ENCODE measurements at regions not wholly inside any gene's neighbourhood (a gene's known extent, or its start where the extent isn't known, plus 50 kb on each side); places are given as distances from the start of the nearest gene placed in this dataset.

DNA sequence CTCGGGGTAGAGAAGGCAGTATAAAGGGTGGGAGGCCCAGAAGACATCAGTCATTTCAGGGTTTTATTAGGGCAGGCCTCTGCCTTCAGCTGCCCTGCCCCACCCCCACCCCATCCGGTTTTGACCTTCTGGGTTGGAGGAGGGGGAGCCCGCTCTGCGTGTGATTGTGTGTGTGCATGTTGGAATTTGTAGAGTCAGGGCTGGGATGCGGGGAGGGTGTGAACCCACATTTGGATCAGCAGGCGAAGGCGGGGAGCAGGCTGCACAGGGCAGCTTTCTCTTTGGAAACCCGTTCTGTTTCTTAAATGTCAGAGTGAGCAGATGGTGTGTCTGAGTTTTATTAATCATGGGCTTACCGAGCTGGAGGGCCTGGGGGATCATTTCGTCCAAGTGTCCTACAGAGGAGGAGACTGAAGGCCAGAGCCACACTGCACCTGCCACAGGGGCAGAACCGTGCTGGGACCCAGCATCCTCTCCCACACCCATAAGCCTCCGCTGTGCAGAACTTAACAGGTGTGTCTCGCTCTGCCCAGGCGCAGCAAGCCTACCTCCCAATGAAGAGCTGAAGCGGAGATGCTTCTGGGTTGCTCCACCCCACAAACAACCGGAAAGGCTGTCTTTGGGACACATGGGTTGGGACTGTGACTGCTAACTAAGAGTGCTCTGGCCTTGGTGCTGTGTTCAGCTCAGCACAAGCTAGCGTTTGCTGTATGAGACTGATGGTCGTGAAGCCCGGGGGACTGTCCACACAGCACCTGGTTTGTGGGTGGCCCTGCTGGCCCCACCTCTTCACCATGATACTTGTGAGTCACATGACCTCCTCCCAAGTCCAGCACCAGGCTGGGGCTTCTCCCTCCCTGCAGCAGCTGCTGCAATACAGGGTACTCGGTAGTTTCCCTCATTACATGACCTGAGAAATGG is 70.9 kb upstream of the GSE1 start:
- Mint-ChIP-seq H3K4me1 (ENCODE audit: low read depth) (no peaks in the 10 kb centered on the region), H3K4me3 (ENCODE audit: unreplicated experiment) (no peak overlapping the region), H3K27me3 (ENCODE audit: low read depth) (no peaks in the 10 kb centered on the region), H3K27ac (ENCODE audit: unreplicated experiment) (no peak overlapping the region), H3K36me3 (ENCODE audit: low read depth) (peaks cover 2% of the 10 kb centered on the region), H3K9me3 (ENCODE audit: low read depth) (peaks cover 6% of the 10 kb centered on the region)
- DNase-seq (ENCODE audit: low spot score), result no peak
- no peak for TF ChIP-seq CTCF (IDR thresholded peaks at IDR 0.05)

DNA sequence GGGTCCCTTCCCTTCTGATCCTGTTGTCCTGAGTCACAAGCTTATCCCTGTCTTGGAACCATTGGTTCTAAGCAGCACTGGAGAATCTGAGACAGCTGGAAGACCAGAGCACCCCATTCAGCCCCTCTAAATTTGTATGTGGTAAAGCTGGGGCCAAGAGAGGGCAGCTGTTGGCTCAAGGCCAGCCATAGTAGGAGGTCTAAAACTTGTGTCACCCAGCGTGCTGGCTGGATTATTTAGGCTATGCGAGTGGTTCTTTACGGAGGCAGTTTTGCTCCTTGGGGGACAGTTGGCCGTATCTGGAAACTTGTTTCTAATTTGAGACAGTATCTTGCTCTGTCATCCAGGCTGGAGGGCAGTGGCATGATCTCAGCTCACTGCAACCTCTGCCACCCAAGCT is 69.6 kb upstream of the GSE1 start:
- peaks cover 2% of the 10 kb centered on the region for H3K4me1 Mint-ChIP-seq (ENCODE audit: low read depth)
- peaks cover 6% of the 10 kb centered on the region for H3K9me3 Mint-ChIP-seq (ENCODE audit: low read depth)
- H3K27me3 Mint-ChIP-seq (ENCODE audit: low read depth), result no peaks in the 10 kb centered on the region
- DNase-seq (ENCODE audit: low spot score), result no peak
- H3K4me3 Mint-ChIP-seq (ENCODE audit: unreplicated experiment), result no peak overlapping the region
- H3K36me3 Mint-ChIP-seq (ENCODE audit: low read depth), result peaks cover 2% of the 10 kb centered on the region
- no peak overlapping the region for H3K27ac Mint-ChIP-seq (ENCODE audit: unreplicated experiment)
- TF ChIP-seq CTCF (IDR thresholded peaks at IDR 0.05), result no peak

- DNase-seq (ENCODE audit: low spot score), result no peak
- peaks cover 2% of the 10 kb centered on the region for H3K36me3 Mint-ChIP-seq (ENCODE audit: low read depth)
- no peaks in the 10 kb centered on the region for H3K27me3 Mint-ChIP-seq (ENCODE audit: low read depth)
- peaks cover 6% of the 10 kb centered on the region for H3K9me3 Mint-ChIP-seq (ENCODE audit: low read depth)
- TF ChIP-seq CTCF (IDR thresholded peaks at IDR 0.05), result no peak
- no peak overlapping the region for H3K27ac Mint-ChIP-seq (ENCODE audit: unreplicated experiment)
- H3K4me3 Mint-ChIP-seq (ENCODE audit: unreplicated experiment), result no peak overlapping the region
- H3K4me1 Mint-ChIP-seq (ENCODE audit: low read depth), result peaks cover 2% of the 10 kb centered on the region
Measured at GRCh38 chr16:85544016-85544415, 69.1 kb upstream of the GSE1 start.

DNA sequence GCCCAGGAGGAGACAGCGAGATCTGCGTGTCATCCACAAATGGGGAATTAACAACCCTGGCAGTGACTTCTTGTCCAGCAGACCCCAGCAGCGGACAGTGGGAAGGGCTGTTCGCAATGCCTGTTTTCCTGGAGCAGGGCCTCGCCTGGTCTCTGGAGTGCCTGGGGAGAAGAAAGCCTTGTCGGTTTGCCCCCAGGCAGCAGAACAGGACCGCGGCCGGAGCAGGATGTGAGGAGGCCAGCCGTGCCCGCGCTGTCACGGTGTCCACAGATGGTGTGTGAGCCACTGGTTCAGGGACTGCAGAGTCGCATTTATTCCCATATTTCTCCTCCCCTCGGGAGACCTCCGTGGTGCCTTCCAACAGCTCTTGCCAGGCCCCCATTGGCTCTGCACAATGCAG is 68.5 kb upstream of the GSE1 start:
- H3K27me3 Mint-ChIP-seq (ENCODE audit: low read depth), result no peaks in the 10 kb centered on the region
- TF ChIP-seq CTCF (IDR thresholded peaks at IDR 0.05), result no peak
- H3K27ac Mint-ChIP-seq (ENCODE audit: unreplicated experiment), result no peak overlapping the region
- H3K4me3 Mint-ChIP-seq (ENCODE audit: unreplicated experiment), result no peak overlapping the region
- peaks cover 2% of the 10 kb centered on the region for H3K36me3 Mint-ChIP-seq (ENCODE audit: low read depth)
- peaks cover 2% of the 10 kb centered on the region for H3K4me1 Mint-ChIP-seq (ENCODE audit: low read depth)
- DNase-seq (ENCODE audit: low spot score), result no peak
- peaks cover 4% of the 10 kb centered on the region for H3K9me3 Mint-ChIP-seq (ENCODE audit: low read depth)

DNA sequence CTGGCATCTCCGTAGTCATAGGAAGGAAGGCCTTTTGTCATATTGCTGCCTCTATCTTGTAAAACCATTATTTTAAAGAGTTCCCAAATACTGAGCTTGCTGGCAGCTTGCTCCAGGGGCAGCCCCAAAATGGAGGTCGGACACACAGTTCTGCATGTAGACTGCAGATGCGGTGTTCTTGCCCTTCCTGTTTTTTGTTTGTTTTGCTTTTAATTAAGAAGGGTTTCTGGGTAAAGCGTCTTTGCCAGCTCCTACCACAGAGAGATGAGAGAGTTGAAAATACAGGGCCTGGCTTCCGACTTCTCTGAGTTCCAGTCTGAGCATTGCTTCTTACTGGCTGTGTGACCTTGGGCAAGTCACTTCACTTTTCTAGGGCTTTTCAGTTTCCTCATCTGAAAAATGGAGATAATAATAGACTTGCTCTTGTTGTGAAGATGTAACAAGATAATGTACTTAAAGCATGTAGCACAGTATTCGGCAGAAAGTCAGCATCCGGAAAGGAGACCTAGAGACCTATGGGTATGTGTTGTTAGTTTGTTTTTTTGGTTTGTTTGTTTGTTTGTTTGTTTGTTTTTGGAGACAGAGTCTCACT is 67.8 kb upstream of the GSE1 start:
- Mint-ChIP-seq H3K4me3 (ENCODE audit: unreplicated experiment) (no peak overlapping the region), H3K27me3 (ENCODE audit: low read depth) (no peaks in the 10 kb centered on the region), H3K27ac (ENCODE audit: unreplicated experiment) (no peak overlapping the region), H3K9me3 (ENCODE audit: low read depth) (no peaks in the 10 kb centered on the region), H3K4me1 (ENCODE audit: low read depth) (peaks cover 2% of the 10 kb centered on the region), H3K36me3 (ENCODE audit: low read depth) (peaks cover 2% of the 10 kb centered on the region)
- TF ChIP-seq CTCF (IDR thresholded peaks at IDR 0.05), result no peak
- no peak for DNase-seq (ENCODE audit: low spot score)

Measured in chondrocyte (in vitro differentiated cells).